B cell (primary cell): ENCODE measurements at regions not wholly inside any gene's neighbourhood (a gene's known extent, or its start where the extent isn't known, plus 50 kb on each side); places are given as distances from the start of the nearest gene placed in this dataset.

Experiments
- ATAC-seq: fragments of 200-7000 bp; cut with Tn5 transposase; one replicate; pipeline ENCODE4 v1.10.0; 2021; ENCODE audit warnings: low read depth, mild to moderate bottlenecking, moderate number of reproducible peaks, moderate library complexity
- CTCF ChIA-PET: fragments of 350-600 bp; sonication (Branson Sonifier 250); formaldehyde crosslinking; loops from one replicate; lab custom pipeline; 2021; ENCODE audit warnings: antibody characterized with exemption, inconsistent platforms; lab: Charles Lee
- POLR2A ChIA-PET: fragments of 350-600 bp; sonication (Branson Sonifier 250); formaldehyde crosslinking; loops from one replicate; lab custom pipeline; 2021; ENCODE audit warnings: antibody characterized with exemption; lab: Charles Lee
- DNase-seq: peaks from one replicate; pipeline ENCODE4 v3.0.0; 2013
- H2AFZ ChIP-seq: 2 replicates; pipeline ENCODE4 v1.6.1; 2012; ENCODE audit warnings: mild to moderate bottlenecking, low read depth, low read length; ENCODE audit not compliant: insufficient read depth, poor library complexity, severe bottlenecking
- H3K27ac ChIP-seq, 2 donors: 1 replicate in 1 of 2; 2 replicates in 1 of 2; pipeline ENCODE4 v1.5.1; 2012 to 2013; ENCODE audit warnings: low read length in 2 of 2, mild to moderate bottlenecking in 2 of 2, moderate library complexity in 1 of 2
- H3K27me3 ChIP-seq, 4 experiments: fragments of 200-600 bp in 1 of 4; sonication (generic) in 1 of 4; replicated peaks in 1 of 4; 1 replicate in 2 of 4; 2 replicates in 2 of 4; pipeline versions ENCODE4 v1.6.1 to v1.7.0; 2013 to 2016; ENCODE audit warnings: low read length in 3 of 4, mild to moderate bottlenecking in 2 of 4, mixed read lengths in 1 of 4, moderate library complexity in 1 of 4; ENCODE audit not compliant: insufficient read depth in 4 of 4, control insufficient read depth in 3 of 4; ENCODE audit errors: control extremely low read depth in 1 of 4
- H3K36me3 ChIP-seq, 2 experiments: replicated peaks in 1 of 2; 1 replicate in 1 of 2; 2 replicates in 1 of 2; pipeline versions ENCODE4 v1.6.1 to v1.7.1; 2013; ENCODE audit warnings: low read length in 1 of 2; ENCODE audit not compliant: insufficient read depth in 2 of 2, control insufficient read depth in 1 of 2; ENCODE audit errors: control extremely low read depth in 1 of 2, extremely low read depth in 1 of 2
- H3K4me1 ChIP-seq, 2 donors: fragments of 200-600 bp in 1 of 2; sonication (generic) in 1 of 2; 1 replicate in 1 of 2; 2 replicates in 1 of 2; pipeline versions ENCODE4 v1.5.1 to v1.6.1; 2013 to 2017; ENCODE audit warnings: low read length in 2 of 2; ENCODE audit not compliant: control insufficient read depth in 2 of 2, insufficient read depth in 2 of 2
- H3K4me2 ChIP-seq: replicated peaks from 2 replicates; pipeline ENCODE3; 2012; ENCODE audit warnings: mild to moderate bottlenecking, low read depth, low read length; ENCODE audit not compliant: poor library complexity, severe bottlenecking
- H3K4me3 ChIP-seq, 5 experiments: fragments of 200-600 bp in 1 of 5; sonication (generic) in 1 of 5; 1 replicate in 3 of 5; 2 replicates in 2 of 5; pipeline versions ENCODE4 v1.5.1 to v1.7.0; 2011 to 2016; ENCODE audit warnings: low read length in 4 of 5, mild to moderate bottlenecking in 4 of 5, low read depth in 2 of 5, control low read depth in 1 of 5, moderate library complexity in 1 of 5; ENCODE audit not compliant: insufficient read depth in 1 of 5; ENCODE audit errors: control extremely low read depth in 1 of 5, extremely low read depth in 1 of 5
- H3K79me2 ChIP-seq: fragments of 200-600 bp; sonication (generic); one replicate; pipeline ENCODE4 v1.6.0; 2016; ENCODE audit warnings: low read length; ENCODE audit not compliant: control insufficient read depth, insufficient read depth
- H3K9ac ChIP-seq: fragments of 200-600 bp; sonication (generic); 2 replicates; pipeline ENCODE4 v1.6.1; 2017; ENCODE audit warnings: mild to moderate bottlenecking, low read length, moderate library complexity
- H3K9me3 ChIP-seq, 3 donors: one replicate each; pipeline versions ENCODE4 v1.6.1 to v1.7.1; 2013; ENCODE audit warnings: low read length in 2 of 3; ENCODE audit not compliant: control insufficient read depth in 2 of 3, insufficient read depth in 1 of 3; ENCODE audit errors: control extremely low read depth in 1 of 3
- H4K20me1 ChIP-seq: 2 replicates; pipeline ENCODE4 v1.6.0; 2012; ENCODE audit warnings: mild to moderate bottlenecking, low read length; ENCODE audit not compliant: insufficient read depth, control insufficient read depth, poor library complexity, severe bottlenecking
- H3K27ac Mint-ChIP-seq: one replicate; pipeline ENCODE4 v1.8.0; 2021; ENCODE audit warnings: mixed read lengths
- H3K27me3 Mint-ChIP-seq: one replicate; pipeline ENCODE4 v1.8.0; 2021; ENCODE audit warnings: mixed read lengths
- H3K4me1 Mint-ChIP-seq: one replicate; pipeline ENCODE4 v1.8.0; 2021; ENCODE audit warnings: mixed read lengths
- H3K4me3 Mint-ChIP-seq: one replicate; pipeline ENCODE4 v1.8.0; 2021; ENCODE audit warnings: mixed read lengths
- H3K9me3 Mint-ChIP-seq: one replicate; pipeline ENCODE4 v1.8.0; 2022; ENCODE audit warnings: mixed read lengths; ENCODE audit not compliant: insufficient read depth
- EZH2 ChIP-seq: IDR thresholded peaks from 2 replicates; pipeline ENCODE4 v1.6.1; 2012; ENCODE audit warnings: borderline replicate concordance, low read depth, mild to moderate bottlenecking, moderate library complexity, low read length; ENCODE audit not compliant: insufficient read depth, poor library complexity, severe bottlenecking
- WGBS: methylation state at CpG from one replicate; pipeline ENCODE4 v1.1.5; 2013; ENCODE audit warnings: missing lambda C conversion rate; ENCODE audit not compliant: insufficient coverage; 5-methylcytosine and 5-hydroxymethylcytosine counted together
- intact Hi-C: fragments of 100-400 bp; cut with micrococcal nuclease; formaldehyde crosslinking; loops from one replicate; pipeline ENCODE4 v1.10.0; 2022
- TF ChIP-seq, protein P1 (sequence below): fragments of 200-600 bp; IDR thresholded peaks from one replicate; pipeline ENCODE4 v1.8.0; 2022; ENCODE audit warnings: antibody characterized with exemption, mild to moderate bottlenecking

GRCh38 chr6:117849087-117849486 lies 58.0 kb upstream of the SLC35F1 start:
- no peaks in the 10 kb centered on the region for H3K4me1 Mint-ChIP-seq
- Histone ChIP-seq H4K20me1 (no peaks in the 10 kb centered on the region), H3K9ac (no peak overlapping the region), H3K36me3 (no peaks in the 10 kb centered on the region), H3K9me3 (peaks cover 0 to 17% (median 0%) of the 10 kb centered on the region in 3 donors), H3K4me2 (no peak overlapping the region), H3K27ac (no peak overlapping the region), H3K4me3 (no peak overlapping the region), H3K27me3 (no peaks in the 10 kb centered on the region), H2AFZ (no peak overlapping the region), H3K4me1 (no peaks in the 10 kb centered on the region), H3K79me2 (no peaks in the 10 kb centered on the region)
- intact Hi-C loops: no loop called here
- no peaks in the 10 kb centered on the region for H3K27me3 Mint-ChIP-seq
- DNase-seq (no peak), ATAC-seq (no peak)
- H3K9me3 Mint-ChIP-seq: peaks cover 4% of the 10 kb centered on the region
- H3K4me3 Mint-ChIP-seq: no peak overlapping the region
- ChIA-PET CTCF (no interaction called here), POLR2A (no interaction called here)
- H3K27ac Mint-ChIP-seq: no peak overlapping the region
- TF ChIP-seq EZH2: no peak
- TF ChIP-seq, protein P1, sequence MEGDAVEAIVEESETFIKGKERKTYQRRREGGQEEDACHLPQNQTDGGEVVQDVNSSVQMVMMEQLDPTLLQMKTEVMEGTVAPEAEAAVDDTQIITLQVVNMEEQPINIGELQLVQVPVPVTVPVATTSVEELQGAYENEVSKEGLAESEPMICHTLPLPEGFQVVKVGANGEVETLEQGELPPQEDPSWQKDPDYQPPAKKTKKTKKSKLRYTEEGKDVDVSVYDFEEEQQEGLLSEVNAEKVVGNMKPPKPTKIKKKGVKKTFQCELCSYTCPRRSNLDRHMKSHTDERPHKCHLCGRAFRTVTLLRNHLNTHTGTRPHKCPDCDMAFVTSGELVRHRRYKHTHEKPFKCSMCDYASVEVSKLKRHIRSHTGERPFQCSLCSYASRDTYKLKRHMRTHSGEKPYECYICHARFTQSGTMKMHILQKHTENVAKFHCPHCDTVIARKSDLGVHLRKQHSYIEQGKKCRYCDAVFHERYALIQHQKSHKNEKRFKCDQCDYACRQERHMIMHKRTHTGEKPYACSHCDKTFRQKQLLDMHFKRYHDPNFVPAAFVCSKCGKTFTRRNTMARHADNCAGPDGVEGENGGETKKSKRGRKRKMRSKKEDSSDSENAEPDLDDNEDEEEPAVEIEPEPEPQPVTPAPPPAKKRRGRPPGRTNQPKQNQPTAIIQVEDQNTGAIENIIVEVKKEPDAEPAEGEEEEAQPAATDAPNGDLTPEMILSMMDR: no peak
- WGBS: 71% methylated on average over 1 of the region's 1 CpG
